ENCODE measurements at regions not wholly inside any gene's neighbourhood (a gene's known extent, or its start where the extent isn't known, plus 50 kb on each side); places are given as distances from the start of the nearest gene placed in this dataset.

- no peak for TF ChIP-seq ZBTB11 (tag by site-specific recombination; conservative IDR thresholded peaks at IDR 0.05; ENCODE audit: low read depth)
- TF ChIP-seq SP2 (tag by site-specific recombination; IDR thresholded peaks at IDR 0.05): no peak
- no peak for TF ChIP-seq ZNF645 (tag by site-specific recombination; IDR thresholded peaks at IDR 0.05)
- no peak for TF ChIP-seq ZNF214 (tag by site-specific recombination; IDR thresholded peaks at IDR 0.05; ENCODE audit: borderline replicate concordance)
- no peak for TF ChIP-seq ZBTB48 (tag by site-specific recombination; IDR thresholded peaks at IDR 0.05)
- TF ChIP-seq ZNF423 (tag by site-specific recombination; IDR thresholded peaks at IDR 0.05): no peak
- TF ChIP-seq KLF1 (tag by site-specific recombination; IDR thresholded peaks at IDR 0.05): no peak
Observed at GRCh38 chr10:7075851-7076250, 335.0 kb downstream of the SFMBT2 start (continued).

- ChIA-PET CTCF (interaction anchor here (0.7 kb wide), 1 partner anchor 18 kb away, joined by 3 read pairs; no protein-coding TSS in a partner anchor), POLR2A (no interaction called here)
- Histone ChIP-seq H3K9me3 (ENCODE audit: control insufficient read depth, insufficient read depth, low read depth, low read length) (no peaks in the 10 kb centered on the region; the same call in 1 of the 2 replicates), H3K27ac (ENCODE audit: extremely low read depth, low read depth, low read length) (no peak overlapping the region), H3K4me3 (ENCODE audit: low read depth, low read length) (no peak overlapping the region), H3K36me3 (ENCODE audit: control insufficient read depth in 2 of 2, insufficient read depth in 1 of 2, low read length in 2 of 2) (no peaks in the 10 kb centered on the region), H3K4me1 (ENCODE audit: control insufficient read depth, insufficient read depth, low read length) (no peaks in the 10 kb centered on the region)
- TF ChIP-seq BCL11A (tag by site-specific recombination; IDR thresholded peaks at IDR 0.05; ENCODE audit: low read depth): no peak
- no peak for TF ChIP-seq OVOL3 (tag by site-specific recombination; IDR thresholded peaks at IDR 0.05)
- TF ChIP-seq ZNF341 (tag by site-specific recombination; IDR thresholded peaks at IDR 0.05; ENCODE audit: low read depth): no peak
- no peak for TF ChIP-seq KLF1 (tag by site-specific recombination; IDR thresholded peaks at IDR 0.05)
- TF ChIP-seq ZNF549 (tag by site-specific recombination; IDR thresholded peaks at IDR 0.05): no peak
Observed at GRCh38 chr10:7075110-7075509, 335.7 kb downstream of the SFMBT2 start.

- no peaks in the 10 kb centered on the region for H3K4me1 ChIP-seq (ENCODE audit: control insufficient read depth, insufficient read depth, low read length)
- H3K36me3 ChIP-seq (ENCODE audit: control insufficient read depth in 2 of 2, insufficient read depth in 1 of 2, low read length in 2 of 2): no peaks in the 10 kb centered on the region
- ChIA-PET CTCF (no interaction called here), POLR2A (no interaction called here)
- no peaks in the 10 kb centered on the region; the same call in 1 of the 2 replicates for H3K9me3 ChIP-seq (ENCODE audit: control insufficient read depth, insufficient read depth, low read depth, low read length)
- H3K27ac ChIP-seq (ENCODE audit: extremely low read depth, low read depth, low read length): no peak overlapping the region
- H3K4me3 ChIP-seq (ENCODE audit: low read depth, low read length): no peak overlapping the region
- TF ChIP-seq ZNF704 (tag by site-specific recombination; IDR thresholded peaks at IDR 0.05) (no peak), ZNF202 (tag by site-specific recombination; IDR thresholded peaks at IDR 0.05; ENCODE audit: borderline replicate concordance) (no peak), ZNF433 (tag by site-specific recombination; IDR thresholded peaks at IDR 0.05; ENCODE audit: low read depth) (no peak), ZNF18 (tag by site-specific recombination; IDR thresholded peaks at IDR 0.05) (no peak), ZNF362 (tag by site-specific recombination; IDR thresholded peaks at IDR 0.05) (no peak), CTCF (tag by site-specific recombination; IDR thresholded peaks at IDR 0.05) (no peak), PATZ1 (tag by site-specific recombination; IDR thresholded peaks at IDR 0.05) (no peak), ZNF302 (tag by site-specific recombination; IDR thresholded peaks at IDR 0.05; ENCODE audit: low read depth) (no peak)
Observed at GRCh38 chr10:7071421-7071820, 339.4 kb downstream of the SFMBT2 start.

Measured in HEK293 (cell line).